Activated CD4-positive, alpha-beta T cell treated with anti-CD3 and anti-CD28 coated beads, Interleukin-10, Interleukin-2, amounts not matched to agents 100 ng/mL and 50 ng/mL, durations not matched to agents 16 hours and 8 hours (primary cell): ENCODE measurements at regions not wholly inside any gene's neighbourhood (a gene's known extent, or its start where the extent isn't known, plus 50 kb on each side); places are given as distances from the start of the nearest gene placed in this dataset.

Experiments used
- DNase-seq: peaks from one replicate; pipeline ENCODE4 v3.0.0-alpha.2; 2020

- no peak for DNase-seq
These were observed 987.6 kb upstream of the RBFOX1 start for GRCh38 chr16:6345090-6345489.

- DNase-seq = no peak
These were observed 989.5 kb upstream of the RBFOX1 start for GRCh38 chr16:6343157-6343556.

GRCh38 chr16:6341981-6342380, 990.7 kb upstream of the RBFOX1 start:
- no peak for DNase-seq

- peak; percentile 1 for DNase-seq
These were observed 997.6 kb upstream of the RBFOX1 start for GRCh38 chr16:6335072-6335471.

- no peak for DNase-seq
These were observed 1000.9 kb upstream of the RBFOX1 start for GRCh38 chr16:6331770-6332169.

- DNase-seq = no peak
These were observed 1014.7 kb upstream of the RBFOX1 start for GRCh38 chr16:6317934-6318333.

- DNase-seq = no peak
These were observed 1023.4 kb upstream of the RBFOX1 start for GRCh38 chr16:6309271-6309670.

- DNase-seq = no peak
These were observed 1024.5 kb upstream of the RBFOX1 start for GRCh38 chr16:6308176-6308575.

GRCh38 chr16:6300523-6300922, 1032.1 kb upstream of the RBFOX1 start:
- no peak for DNase-seq

GRCh38 chr16:6297666-6298410, 1034.8 kb upstream of the RBFOX1 start:
- no peak for DNase-seq

GRCh38 chr16:6286176-6286575, 1046.5 kb upstream of the RBFOX1 start:
- no peak for DNase-seq

GRCh38 chr16:6284731-6285130, 1047.9 kb upstream of the RBFOX1 start:
- no peak for DNase-seq

GRCh38 chr16:6281994-6282393, 1050.7 kb upstream of the RBFOX1 start:
- no peak for DNase-seq

- no peak for DNase-seq
These were observed 1051.4 kb upstream of the RBFOX1 start for GRCh38 chr16:6281274-6281673.

- DNase-seq = no peak
These were observed 1052.6 kb upstream of the RBFOX1 start for GRCh38 chr16:6280055-6280454.

- DNase-seq = no peak
These were observed 1053.4 kb upstream of the RBFOX1 start for GRCh38 chr16:6279286-6279685.

- DNase-seq = no peak
These were observed 1058.3 kb upstream of the RBFOX1 start for GRCh38 chr16:6274351-6274750.

- DNase-seq = no peak
These were observed 1065.0 kb upstream of the RBFOX1 start for GRCh38 chr16:6267682-6268081.

- DNase-seq = no peak
These were observed 1065.9 kb upstream of the RBFOX1 start for GRCh38 chr16:6266703-6267102.

GRCh38 chr16:6265968-6266367, 1066.7 kb upstream of the RBFOX1 start:
- no peak for DNase-seq

GRCh38 chr16:6258056-6258455, 1074.6 kb upstream of the RBFOX1 start:
- no peak for DNase-seq

- no peak for DNase-seq
These were observed 1080.1 kb upstream of the RBFOX1 start for GRCh38 chr16:6252541-6252940.

- no peak for DNase-seq
These were observed 1082.1 kb upstream of the RBFOX1 start for GRCh38 chr16:6250511-6250910.

- no peak for DNase-seq
These were observed 1082.8 kb upstream of the RBFOX1 start for GRCh38 chr16:6249863-6250262.

- DNase-seq = no peak
These were observed 1084.4 kb upstream of the RBFOX1 start for GRCh38 chr16:6248199-6248598.
